Heart left ventricle (tissue), 13 donors: ENCODE measurements at regions not wholly inside any gene's neighbourhood (a gene's known extent, or its start where the extent isn't known, plus 50 kb on each side); places are given as distances from the start of the nearest gene placed in this dataset.
"Not testable (repeated sequence)": the region's sequence is repeated elsewhere in the genome, so short reads cannot be mapped to it uniquely, and the experiment has no call there.

Experiments used
- POLR2A ChIP-seq, 2 donors: fragments of 450-650 bp; IDR thresholded peaks; one replicate each; pipeline ENCODE4 v1.6.1; 2017; ENCODE audit warnings: antibody characterized with exemption in 2 of 2, mild to moderate bottlenecking in 2 of 2, moderate library complexity in 2 of 2
- TF ChIP-seq, protein P1 (sequence below), 12 donors: fragments of 200-600 bp; sonication (generic) in 4 of 12; IDR thresholded peaks; one replicate each; pipeline versions ENCODE4 v1.5.0 to v1.8.0; 2018 to 2022; ENCODE audit warnings: antibody characterized with exemption in 12 of 12, mild to moderate bottlenecking in 5 of 12
- donor health status: ischemic (EF 13 %, LVEDD 7.1; RV severe dilation, severe dysfunction).
- donor health status: DM: no; HTN: yes; CAD: no.
- donor health status: DM: no; HTN: no; CAD: no.
- donor health status: ischemic (EF 25% LVEDD 6.9; RV normal size, moderate dysfunction).
- donor health status: ischemic (EF 25% LVEDD 5.7; RV mildly dilated, moderate dysfunction).
- donor health status: ischemic (EF 35%, LVEDD 5.7; RV mildly dilated, moderate dysfunction).
- donor health status: nonischemic (EF 11% LVEDD 7.7; RV severe dilation, severe dysfunction).
- donor health status: DM: yes; HTN: yes; CAD: no.
- donor health status: PGD.
- donor health status: ischemic (EF 29% LVEDD 5.4; RV normal size, mild dysfunction).
- donor health status: nonischemic (EF 23%, LVEDD 6.1; RV moderate dilation, normal function).

DNA sequence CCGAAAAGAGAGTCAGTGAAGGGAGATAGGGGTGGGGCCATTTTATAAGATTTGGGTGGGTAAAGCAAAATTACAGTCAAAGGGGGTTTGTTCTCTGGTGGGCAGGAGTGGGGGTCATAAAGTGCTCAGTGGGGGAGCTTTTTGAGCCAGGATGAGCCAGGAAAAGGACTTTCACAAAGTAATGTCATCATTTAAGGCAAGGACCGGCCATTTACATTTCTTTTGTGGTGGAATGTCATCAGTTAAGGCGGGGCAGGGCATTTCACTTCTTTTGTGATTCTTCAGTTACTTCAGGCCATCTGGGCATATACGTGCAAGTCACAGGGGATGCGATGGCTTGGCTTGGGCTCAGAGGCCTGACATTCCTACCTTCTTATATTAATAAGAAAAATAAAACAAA lies 511.6 kb downstream of the GRIN2A start:
- TF ChIP-seq, protein P1, sequence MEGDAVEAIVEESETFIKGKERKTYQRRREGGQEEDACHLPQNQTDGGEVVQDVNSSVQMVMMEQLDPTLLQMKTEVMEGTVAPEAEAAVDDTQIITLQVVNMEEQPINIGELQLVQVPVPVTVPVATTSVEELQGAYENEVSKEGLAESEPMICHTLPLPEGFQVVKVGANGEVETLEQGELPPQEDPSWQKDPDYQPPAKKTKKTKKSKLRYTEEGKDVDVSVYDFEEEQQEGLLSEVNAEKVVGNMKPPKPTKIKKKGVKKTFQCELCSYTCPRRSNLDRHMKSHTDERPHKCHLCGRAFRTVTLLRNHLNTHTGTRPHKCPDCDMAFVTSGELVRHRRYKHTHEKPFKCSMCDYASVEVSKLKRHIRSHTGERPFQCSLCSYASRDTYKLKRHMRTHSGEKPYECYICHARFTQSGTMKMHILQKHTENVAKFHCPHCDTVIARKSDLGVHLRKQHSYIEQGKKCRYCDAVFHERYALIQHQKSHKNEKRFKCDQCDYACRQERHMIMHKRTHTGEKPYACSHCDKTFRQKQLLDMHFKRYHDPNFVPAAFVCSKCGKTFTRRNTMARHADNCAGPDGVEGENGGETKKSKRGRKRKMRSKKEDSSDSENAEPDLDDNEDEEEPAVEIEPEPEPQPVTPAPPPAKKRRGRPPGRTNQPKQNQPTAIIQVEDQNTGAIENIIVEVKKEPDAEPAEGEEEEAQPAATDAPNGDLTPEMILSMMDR (IDR thresholded peaks at IDR 0.05): not testable (repeated sequence)
- TF ChIP-seq POLR2A (IDR thresholded peaks at IDR 0.05): not testable (repeated sequence)
